ENCODE measurements at regions not wholly inside any gene's neighbourhood (a gene's known extent, or its start where the extent isn't known, plus 50 kb on each side); places are given as distances from the start of the nearest gene placed in this dataset.

DNA sequence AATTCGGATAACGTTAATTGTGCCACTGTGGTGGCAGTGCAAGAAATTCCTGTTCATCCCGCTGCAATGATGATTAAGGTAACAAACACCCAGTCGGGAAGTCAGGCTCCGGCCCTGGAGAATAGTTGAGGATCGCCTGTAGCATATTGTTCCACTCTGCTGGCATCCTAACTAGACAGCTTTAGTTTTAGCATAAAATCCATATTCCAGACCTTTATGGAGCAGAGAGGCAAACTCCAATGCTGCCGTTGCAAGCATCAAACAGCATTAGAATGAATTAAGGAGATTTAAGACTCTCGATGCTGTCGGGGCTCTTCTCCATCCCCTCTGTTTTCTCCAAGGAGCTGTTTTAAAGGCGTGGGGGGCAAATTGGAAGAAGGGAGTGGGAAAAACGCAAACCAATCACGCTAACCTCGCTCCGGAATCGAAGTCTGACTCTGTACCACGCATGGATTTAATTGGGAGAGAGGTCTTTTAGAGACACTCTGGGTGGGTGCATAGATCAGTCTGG, 660.4 kb downstream of the VRK1 start:
- DNase-seq: no peak

DNA sequence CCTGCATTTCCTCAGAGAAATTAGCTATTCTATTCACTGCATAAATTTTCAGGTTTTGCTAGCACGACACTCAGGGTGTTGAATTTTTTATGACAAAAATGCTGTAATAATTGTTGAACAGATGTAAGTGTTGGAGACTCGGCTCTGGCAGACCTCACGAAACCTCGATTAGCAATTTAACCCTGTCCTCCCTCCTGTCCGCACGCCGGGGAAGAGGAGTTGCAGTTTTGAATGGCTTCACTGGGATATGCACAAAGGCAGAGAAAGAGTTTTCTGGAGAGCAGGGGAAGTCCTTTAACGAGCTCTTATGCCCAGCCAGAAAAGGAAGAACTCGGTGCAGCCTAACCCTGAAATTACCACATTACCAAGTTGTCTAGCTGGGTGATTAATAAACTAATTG, 661.1 kb downstream of the VRK1 start:
- peak; percentile 30 for DNase-seq

DNA sequence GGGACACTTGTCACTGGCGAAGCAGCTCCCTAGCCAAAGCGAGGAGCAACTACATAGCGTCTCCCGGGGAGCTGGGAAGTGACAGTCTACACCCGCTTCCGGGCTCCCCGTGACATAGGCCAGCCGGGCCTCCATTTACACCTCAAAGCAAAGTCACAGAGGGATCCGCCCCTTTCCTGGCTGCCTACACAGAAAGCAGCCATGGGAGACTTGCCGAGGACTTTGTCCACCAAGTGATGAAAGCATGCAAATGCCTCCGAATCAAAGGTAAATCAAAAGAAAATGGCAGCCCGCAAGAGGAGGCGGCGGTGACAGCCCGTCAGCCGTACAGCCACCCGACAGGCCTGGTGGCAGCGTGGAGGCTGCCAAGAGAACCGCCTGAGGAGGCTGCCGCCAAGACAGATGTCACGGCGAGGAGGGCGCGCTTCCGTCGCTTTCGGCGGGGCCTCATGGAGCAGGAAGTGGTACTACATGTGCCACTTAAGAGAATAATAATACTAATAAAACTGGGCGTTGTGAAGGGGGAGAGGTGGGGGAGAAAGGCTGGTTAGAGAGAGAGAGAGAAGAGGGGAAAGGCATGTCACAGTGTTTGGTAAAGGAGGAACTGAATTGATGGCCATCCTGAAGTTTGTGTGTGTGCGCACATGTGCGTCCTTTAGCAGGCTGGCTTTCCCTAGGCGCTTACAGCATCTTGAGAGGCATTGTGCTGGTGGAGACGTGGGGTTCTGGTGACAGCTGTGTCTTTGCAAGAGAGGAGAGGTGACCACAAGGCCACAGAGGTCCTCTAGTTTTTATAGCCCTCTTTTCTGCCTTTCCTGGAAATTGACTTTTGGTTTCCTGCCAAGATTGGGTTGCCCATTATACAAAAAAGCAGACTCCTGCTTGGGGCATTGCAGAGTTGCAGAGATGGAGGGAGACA, 661.7 kb downstream of the VRK1 start:
- peak; percentile 45 for DNase-seq

DNA sequence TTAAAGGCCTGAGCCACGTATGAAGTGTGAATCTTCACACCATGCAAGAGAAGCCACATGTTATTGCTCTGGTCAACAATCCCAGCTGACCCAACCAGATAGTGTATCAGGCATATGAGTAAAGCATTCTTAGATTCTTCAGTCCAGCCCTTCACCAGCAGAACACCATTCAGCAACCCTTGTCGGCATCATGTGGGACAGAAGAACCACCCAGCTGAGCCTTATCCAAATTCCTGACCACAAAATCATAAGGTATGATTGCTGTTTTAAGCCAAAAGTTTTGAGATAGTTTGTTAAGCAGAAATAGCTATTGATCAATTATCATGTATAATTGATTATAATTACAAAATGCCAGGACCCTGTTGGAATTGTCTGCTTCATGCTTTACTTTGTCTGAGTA, 664.9 kb downstream of the VRK1 start:
- no peak for DNase-seq

DNA sequence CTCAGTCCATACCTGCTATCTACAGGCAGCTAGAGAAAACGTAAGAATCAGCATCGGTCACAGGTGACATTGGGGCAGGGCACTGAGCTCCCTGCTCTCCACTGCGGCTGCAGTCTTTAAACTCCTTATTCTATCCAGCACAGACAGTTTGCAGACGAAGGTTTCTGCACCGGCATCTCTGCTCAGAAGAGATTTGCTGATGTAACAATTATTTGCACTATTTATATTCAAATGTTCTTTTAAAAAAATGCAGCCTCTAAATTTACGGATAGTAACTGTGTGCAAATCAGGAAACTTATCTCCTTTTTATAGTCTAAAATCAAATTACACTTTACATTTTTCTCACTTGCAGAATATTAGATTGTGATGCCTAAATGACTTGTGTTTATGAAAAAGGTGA, 671.0 kb downstream of the VRK1 start:
- no peak for DNase-seq

DNA sequence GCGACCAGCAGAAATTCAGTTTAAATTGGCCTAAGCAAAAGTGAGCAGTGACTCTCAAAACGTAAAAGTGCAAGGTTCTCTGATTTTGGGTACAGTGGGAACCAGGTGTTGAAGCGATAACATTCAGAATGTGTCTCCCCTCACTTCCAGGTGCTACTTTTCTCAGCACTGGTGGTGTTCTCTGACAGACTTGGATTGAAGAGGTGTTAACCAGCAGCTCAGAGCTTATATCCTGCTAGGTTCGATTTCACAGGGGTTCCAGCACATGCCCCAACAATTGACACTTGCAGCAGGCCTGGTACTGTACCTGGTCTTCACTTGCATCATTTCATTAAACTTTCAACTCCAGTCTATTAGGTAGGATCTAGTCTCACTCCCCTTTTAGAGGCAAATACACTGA, 680.2 kb downstream of the VRK1 start:
- DNase-seq: no peak

DNA sequence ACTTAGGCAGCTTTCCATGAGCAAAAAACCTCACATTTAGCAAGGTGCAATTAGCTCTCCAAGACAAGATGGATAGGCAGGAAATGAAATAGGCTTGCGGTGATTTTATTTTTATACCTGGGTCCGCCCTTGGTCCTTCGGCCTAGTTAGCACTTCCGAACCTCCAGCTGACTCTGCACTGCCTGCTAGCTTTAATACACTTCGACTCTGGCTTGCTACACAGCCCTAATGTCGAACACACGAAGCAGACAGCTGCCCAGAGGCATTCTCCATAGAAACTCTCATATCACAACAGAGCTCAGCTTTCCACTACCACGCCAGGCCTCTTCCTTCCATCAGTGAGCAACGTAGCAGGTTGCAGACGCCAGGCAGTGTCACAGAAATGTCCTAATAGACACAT, 688.0 kb downstream of the VRK1 start:
- DNase-seq: peak; percentile 27

DNA sequence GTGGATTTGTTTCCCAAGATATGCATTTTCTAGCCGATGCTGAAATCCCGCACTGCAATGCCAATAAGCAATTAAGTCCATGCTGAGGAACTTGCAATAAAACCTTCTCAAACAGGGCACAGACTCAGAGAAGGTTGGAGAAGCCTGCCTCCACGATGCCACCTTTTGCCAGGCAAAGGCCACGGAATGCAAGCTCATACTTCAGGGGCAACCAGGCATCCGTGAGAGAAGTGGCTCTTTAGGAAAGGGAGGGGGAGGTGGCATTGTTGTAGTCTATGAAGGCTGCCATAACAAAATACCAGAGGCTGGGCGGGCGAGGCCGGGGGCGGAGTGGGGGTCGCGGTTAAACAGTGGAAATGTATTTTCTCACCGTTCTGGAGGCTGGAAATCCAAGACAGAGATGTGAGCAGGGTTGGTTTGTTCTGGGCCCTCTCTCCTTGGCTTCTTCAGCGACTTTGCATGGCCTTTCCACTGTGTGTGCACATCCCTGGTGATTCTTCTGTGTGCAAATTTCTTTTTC, 689.5 kb downstream of the VRK1 start:
- no peak for DNase-seq

DNA sequence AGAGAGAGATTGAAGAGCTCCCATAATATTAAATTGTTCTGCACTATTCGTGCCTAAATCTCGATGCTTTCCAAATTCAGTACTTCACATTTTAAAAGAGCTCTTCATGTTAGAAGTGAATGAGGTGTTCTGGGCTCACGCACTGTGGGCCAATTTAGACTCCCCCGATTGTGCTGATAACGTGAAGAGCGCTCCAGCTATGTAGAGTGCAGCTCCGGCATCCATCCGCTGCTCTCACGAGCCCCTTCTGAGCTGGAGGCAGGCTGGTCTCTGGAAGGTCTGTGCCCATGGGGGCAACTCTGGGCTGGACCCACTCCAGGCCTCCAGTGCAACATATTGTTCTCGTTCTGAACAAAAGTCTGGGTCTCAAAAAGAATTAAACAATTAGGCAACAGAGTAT, 692.6 kb downstream of the VRK1 start:
- DNase-seq: no peak

DNA sequence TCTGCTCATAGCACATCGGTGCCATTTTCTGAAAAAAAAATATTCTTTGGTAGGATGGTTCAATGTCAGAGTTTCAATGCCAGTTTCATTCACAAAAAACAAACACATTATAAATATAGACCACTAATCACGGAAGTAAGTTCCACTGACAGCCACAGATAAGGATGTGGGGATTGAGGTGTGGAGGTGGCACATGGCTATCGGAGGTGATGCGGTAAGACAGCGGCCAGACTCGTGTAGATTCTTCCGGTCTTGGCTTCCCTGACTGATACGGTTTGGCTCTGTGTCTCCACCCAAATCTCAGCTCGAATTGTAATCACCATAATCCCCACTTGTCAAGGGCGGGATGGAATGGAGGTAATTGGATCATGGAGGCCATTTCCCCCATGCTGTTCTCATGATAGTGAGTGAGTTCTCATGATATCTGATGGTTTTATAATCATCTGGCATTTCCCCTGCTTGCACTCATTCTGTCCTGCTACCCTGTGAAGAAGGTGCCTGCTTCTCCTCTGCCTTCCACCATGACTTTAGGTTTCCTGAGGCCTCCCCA, 693.4 kb downstream of the VRK1 start:
- DNase-seq: no peak

DNA sequence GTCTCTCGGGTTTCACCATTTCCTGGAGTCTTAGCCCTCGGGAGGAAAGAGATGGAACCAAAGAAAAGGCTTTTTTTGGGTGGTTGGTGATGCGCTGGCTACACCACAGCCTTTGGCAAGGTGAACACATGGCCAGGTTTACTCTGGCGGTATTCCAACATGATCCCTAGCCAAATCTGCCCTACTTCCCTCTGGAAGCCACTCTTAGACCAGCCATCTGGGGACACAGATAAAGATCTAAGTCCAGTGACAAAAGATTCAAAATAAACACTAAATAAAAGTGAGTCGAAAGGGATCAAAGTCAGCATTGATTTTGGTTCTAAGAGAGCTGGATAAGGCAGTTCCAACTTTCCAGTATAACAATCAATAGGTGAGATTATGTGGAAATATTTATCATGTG, 694.5 kb downstream of the VRK1 start:
- DNase-seq: no peak

DNA sequence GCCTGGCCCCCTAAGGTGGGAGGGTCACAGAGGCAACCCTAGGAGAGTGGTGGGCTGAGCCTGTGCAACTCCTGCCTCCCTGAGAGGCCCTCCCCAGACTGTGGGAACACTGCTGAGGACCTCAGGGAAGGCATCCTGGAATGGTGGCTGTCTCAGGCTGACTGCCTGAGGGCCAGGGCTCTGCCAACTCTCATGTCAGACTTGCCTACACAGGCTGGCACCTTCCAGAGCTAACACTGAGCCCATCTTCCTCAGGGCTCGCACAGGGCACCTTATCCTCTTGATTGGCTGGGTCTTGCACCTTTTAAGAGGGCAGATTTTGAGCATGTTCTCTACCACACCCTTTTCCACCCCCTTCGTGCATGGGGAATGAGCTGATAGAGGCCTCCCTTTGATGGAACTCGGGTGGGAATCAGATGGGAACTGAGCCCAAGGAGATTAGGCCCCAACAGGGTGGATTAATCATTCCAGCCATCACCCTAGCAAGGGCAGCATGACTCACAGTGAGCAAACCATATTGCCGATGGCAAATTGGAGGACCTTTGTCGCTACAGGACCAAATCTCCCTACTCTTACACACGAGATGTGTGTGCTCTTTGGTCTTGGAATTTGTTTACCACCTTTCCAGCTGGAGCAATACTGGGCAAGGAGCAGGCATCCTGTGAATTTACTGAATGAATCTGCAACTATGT, 702.8 kb downstream of the VRK1 start:
- DNase-seq: no peak

DNA sequence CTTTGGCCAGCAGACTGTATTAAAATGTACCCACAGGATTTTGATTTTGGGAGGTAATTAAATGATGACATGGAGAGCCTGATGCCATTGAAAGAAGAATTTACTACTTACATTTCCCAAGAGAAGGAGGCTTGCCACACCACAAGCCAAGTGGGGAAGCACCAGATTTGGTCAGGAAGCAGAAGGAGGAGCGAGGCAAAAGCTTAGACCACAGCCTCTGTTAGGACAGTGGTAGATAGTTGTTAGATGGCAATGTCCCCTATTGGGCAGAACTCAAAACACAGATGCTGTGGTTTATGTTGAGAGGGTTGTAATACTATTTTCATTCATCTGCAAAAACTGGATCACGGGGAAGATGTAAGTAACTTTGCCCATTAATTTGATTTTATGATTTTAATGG, 709.4 kb downstream of the VRK1 start:
- DNase-seq: no peak

DNA sequence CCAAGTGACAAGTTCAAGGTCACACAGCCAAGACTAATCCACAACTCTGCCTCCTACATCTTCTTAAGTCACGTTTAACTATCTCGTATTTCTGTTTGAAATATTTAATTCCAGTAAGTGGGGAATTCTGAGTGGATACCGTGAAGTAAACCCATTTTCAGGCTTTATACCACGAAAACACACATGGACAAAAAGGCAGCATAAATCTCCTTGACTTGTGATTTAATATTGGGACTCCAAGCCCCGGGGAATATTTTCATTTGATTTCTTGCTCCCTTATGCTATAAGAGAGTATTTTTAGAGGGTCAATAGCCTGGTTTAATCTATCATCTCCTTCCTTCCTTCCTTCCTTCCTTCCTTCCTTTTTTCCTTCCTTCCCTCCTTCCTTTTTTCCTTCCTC, 716.7 kb downstream of the VRK1 start:
- DNase-seq: no peak

DNA sequence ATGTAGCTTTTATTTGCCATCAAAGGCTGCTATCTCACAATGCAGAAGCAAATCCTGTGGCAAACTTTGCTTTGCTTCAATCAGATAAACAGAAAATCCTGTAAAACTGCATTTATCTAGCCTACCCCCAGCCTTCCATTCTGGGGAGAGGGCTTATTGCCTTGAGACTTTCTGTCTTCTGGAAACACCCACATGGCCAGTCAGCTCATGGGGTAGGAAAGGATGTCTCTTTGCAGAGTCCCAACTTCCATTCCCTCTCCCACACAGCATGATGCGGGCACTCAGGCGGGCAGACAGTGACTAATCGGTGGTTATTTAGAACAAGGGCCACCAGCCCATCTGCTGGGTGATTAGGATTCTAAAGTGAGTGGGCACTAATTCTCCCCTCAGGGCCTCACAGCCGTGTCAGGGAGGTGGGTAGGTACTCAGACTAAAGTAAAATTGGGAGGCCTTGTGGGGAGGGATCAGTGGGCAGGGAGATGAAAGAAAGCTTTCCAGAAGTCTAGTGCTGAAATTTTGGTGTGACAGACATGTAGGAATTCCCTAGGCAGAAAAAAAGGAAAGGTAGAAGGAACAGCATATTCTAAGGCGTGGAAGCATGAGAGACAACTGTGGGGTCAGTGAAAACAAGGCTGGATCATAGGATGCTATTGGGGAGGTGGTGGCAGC, 720.5 kb downstream of the VRK1 start:
- DNase-seq: no peak

DNA sequence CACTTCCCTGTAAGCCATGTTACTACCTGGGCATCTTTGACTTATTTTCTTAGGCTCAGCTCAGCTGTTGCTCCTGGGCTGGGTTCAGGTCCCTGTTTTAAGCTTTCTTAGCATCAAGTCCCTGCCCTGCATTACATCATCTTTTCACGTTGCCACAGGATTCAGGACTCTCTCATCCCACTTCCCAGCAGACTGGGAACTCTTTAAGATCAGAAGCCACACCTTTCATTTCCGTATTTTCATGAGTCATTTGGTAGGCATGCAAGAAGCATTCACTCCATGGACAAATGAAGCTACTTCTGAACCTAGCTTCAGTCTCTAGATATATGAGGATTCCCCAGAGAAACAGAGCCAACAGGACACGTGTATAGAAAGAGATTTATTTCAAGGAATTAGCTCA, 726.8 kb downstream of the VRK1 start:
- DNase-seq: no peak

DNA sequence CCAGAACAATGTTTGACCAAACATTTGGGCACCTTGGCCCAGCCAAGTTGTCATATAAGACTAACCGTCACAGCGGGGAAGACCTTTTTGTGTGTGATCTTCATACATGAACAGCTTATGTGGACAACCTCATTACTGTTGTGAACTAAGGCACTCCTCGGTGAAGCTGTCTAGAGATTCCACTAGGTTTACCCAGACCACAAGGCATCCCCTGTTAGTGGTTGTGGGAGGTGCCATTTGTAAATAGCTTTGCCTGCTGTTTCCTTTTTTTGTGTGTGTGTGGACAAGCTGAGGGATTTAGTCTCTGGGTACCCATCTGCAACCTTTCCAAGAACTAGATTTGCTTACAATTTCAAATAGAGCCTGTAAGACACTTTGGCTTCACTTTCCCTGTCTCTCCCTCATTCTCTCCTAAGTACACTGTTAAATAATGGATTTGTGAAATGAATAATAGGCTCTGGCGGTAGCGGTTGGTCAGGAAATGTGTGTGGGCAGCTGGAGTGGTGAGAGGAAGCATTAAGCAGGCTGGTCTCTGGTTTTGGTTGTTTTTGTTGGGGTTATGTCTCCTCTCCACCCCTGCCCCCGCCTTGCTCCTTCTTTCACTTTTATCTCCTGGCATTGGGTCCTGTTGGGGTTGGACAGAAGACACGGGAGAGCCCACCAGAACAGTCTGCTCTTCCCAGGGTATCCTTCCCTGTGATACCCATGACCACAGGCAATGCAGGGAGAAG, 727.6 kb downstream of the VRK1 start:
- DNase-seq: no peak

DNA sequence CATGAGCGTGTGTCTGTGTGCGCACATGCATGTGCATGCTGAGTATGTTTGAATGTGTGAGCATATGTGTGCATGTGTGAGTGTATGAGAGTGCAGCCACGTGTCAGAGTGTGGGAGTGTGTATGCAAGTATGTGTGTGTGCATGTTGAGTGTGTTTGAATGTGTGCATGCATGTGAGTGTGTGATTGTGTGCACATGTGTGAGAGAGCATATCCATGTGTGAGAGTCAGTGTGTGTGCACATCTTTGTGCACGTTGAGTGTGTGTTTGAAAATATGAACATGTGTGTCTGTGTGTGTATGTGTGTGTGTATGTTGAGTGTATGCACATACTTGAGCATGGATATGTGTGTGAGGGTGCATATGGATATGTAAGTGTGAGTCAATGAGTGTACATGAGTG, 730.8 kb downstream of the VRK1 start:
- no peak for DNase-seq

DNA sequence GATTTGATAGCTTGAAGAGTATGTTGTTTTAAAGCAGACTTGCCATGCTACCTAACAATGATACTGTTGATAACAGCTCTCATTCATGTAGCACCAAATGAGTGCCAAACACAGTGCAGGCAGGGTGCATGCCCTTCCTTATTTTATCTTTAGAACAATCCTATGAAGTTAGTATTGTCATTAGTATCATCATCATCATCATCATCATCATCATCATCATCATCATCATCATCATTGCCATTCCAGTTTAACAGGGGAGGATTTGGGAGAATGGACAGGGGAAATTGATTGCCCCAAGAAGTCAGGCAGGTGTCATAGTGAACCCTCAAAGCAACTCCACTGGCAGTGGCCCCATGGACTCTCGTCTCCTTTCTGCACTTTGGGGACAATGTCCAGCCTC, 734.9 kb downstream of the VRK1 start:
- DNase-seq: no peak

DNA sequence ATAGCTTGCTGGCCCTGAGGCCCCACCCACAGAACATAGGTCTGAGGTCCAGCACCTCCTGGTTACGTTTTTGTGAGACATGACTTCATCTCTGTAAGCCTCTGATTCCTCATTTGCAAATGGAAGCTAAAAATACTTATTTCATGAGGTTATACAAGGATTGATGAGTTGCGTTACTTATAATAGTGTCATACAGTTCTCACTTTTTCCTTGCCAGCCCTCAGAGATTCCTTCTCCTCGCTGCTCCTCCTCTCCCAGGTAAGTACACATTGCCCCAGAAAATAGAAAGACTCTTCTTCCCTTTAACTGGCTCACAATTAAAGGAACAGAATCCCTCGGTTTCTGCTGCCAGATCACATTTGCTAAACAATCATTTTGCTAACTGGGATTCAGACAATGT, 739.2 kb downstream of the VRK1 start:
- no peak for DNase-seq

DNA sequence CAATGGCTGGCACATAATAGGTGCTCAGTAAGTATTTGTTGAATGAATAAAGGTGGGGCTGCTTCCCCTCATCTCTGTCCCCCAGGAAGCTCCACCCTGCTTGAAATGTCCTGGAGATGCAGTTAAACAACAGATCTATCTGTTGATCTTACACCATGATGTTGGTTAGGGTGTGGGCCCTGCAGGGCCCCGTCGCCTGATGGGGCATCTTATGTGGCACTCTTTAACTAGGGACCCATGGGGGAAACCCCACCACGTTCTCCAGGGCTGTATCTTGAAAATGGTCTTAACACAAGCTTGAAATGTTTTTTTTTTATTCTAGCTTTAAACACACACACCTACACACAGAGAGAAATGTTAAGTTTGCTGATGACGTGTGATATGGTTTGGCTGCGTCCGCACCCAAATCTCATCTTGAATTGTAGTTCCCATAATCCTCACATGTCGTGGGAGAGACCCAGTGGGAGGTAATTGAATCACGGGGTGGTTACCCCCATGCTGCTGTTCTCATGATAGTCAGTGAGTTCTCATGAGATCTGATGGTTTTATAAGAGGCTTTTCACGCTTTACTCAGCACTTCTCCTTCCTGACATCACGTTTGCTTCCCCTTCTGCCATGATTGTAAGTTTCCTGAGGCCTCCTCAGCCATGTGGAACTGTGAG, 741.7 kb downstream of the VRK1 start:
- no peak for DNase-seq

DNA sequence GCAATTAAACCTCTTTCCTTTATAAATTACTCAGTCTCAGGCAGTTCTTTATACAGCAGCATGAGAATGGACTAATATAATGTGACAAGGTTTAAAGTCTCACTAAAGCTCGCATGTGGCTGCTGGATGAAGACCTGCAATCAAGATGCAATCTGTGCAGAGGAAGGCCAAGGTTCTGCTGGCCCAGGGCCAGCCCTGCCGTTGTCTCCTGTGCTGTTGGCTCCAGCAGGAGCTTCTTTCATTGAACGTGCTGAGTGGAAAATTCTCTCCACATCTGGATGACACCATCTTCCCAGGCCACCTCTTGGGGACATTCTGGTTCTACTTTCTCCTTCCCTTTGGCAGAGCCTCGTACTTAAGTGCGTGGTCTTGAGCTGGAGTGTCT, 742.2 kb downstream of the VRK1 start:
- DNase-seq: peak; percentile 25

All from right hindlimb (tissue), 1 donor.